Activated CD4-positive, alpha-beta T cell treated with anti-CD3 and anti-CD28 coated beads, Interleukin-2, Interleukin-4, amounts not matched to agents 100 ng/mL and 50 ng/mL, durations not matched to agents 16 hours and 8 hours (primary cell): ENCODE measurements at regions not wholly inside any gene's neighbourhood (a gene's known extent, or its start where the extent isn't known, plus 50 kb on each side); places are given as distances from the start of the nearest gene placed in this dataset.
"Not testable (repeated sequence)": the region's sequence is repeated elsewhere in the genome, so short reads cannot be mapped to it uniquely, and the experiment has no call there.

Source experiments
- DNase-seq: peaks from one replicate; pipeline ENCODE4 v3.0.0-alpha.2; 2020; ENCODE audit warnings: low spot score

GRCh38 chr12:59404109-59404650 is 191.6 kb upstream of the SLC16A7 start:
- no peak for DNase-seq

- peak; percentile 51 for DNase-seq
These were observed 192.4 kb upstream of the SLC16A7 start for GRCh38 chr12:59403259-59403932.

- DNase-seq, result no peak
These were observed 194.0 kb upstream of the SLC16A7 start for GRCh38 chr12:59401862-59402261.

GRCh38 chr12:59398164-59398563 is 197.7 kb upstream of the SLC16A7 start:
- DNase-seq, result no peak

GRCh38 chr12:59396919-59397318 is 198.9 kb upstream of the SLC16A7 start:
- DNase-seq, result no peak

GRCh38 chr12:59396519-59396918 is 199.3 kb upstream of the SLC16A7 start:
- no peak for DNase-seq

- not testable (repeated sequence) for DNase-seq
These were observed 200.5 kb upstream of the SLC16A7 start for GRCh38 chr12:59395310-59395709.

- DNase-seq, result no peak
These were observed 202.3 kb upstream of the SLC16A7 start for GRCh38 chr12:59393506-59393905.

- DNase-seq, result no peak
These were observed 205.8 kb upstream of the SLC16A7 start for GRCh38 chr12:59389968-59390576.

GRCh38 chr12:59388694-59389093 is 207.1 kb upstream of the SLC16A7 start:
- no peak for DNase-seq

GRCh38 chr12:59388176-59388575 is 207.7 kb upstream of the SLC16A7 start:
- DNase-seq, result no peak

GRCh38 chr12:59386236-59386635 is 209.6 kb upstream of the SLC16A7 start:
- DNase-seq, result no peak

- DNase-seq, result no peak
These were observed 212.6 kb upstream of the SLC16A7 start for GRCh38 chr12:59383079-59383822.

- no peak for DNase-seq
These were observed 213.3 kb upstream of the SLC16A7 start for GRCh38 chr12:59382282-59383078.

- no peak for DNase-seq
These were observed 214.7 kb upstream of the SLC16A7 start for GRCh38 chr12:59381106-59381505.

GRCh38 chr12:59375633-59376032 is 220.2 kb upstream of the SLC16A7 start:
- DNase-seq, result no peak

GRCh38 chr12:59374783-59375182 is 221.0 kb upstream of the SLC16A7 start:
- DNase-seq, result no peak

GRCh38 chr12:59372956-59373355 is 222.9 kb upstream of the SLC16A7 start:
- no peak for DNase-seq

- peak; percentile 6 for DNase-seq
These were observed 224.9 kb upstream of the SLC16A7 start for GRCh38 chr12:59370933-59371332.

GRCh38 chr12:59365133-59365532 is 230.7 kb upstream of the SLC16A7 start:
- no peak for DNase-seq

- no peak for DNase-seq
These were observed 238.0 kb upstream of the SLC16A7 start for GRCh38 chr12:59357811-59358210.

GRCh38 chr12:59346248-59346647 is 249.6 kb upstream of the SLC16A7 start:
- not testable (repeated sequence) for DNase-seq
